Hepatocyte (in vitro differentiated cells): ENCODE measurements at regions not wholly inside any gene's neighbourhood (a gene's known extent, or its start where the extent isn't known, plus 50 kb on each side); places are given as distances from the start of the nearest gene placed in this dataset.

Experiments used
- EZH2 ChIP-seq: fragments of 200-600 bp; sonication (generic); IDR thresholded peaks from 2 replicates; pipeline ENCODE4 v1.6.1; 2016; ENCODE audit warnings: antibody characterized with exemption, mild to moderate bottlenecking, borderline replicate concordance
- TF ChIP-seq, protein P1 (sequence below): fragments of 200-600 bp; sonication (generic); IDR thresholded peaks from 2 replicates; pipeline ENCODE4 v1.5.1; 2016; ENCODE audit warnings: antibody characterized with exemption, mild to moderate bottlenecking; ENCODE audit not compliant: poor library complexity

DNA sequence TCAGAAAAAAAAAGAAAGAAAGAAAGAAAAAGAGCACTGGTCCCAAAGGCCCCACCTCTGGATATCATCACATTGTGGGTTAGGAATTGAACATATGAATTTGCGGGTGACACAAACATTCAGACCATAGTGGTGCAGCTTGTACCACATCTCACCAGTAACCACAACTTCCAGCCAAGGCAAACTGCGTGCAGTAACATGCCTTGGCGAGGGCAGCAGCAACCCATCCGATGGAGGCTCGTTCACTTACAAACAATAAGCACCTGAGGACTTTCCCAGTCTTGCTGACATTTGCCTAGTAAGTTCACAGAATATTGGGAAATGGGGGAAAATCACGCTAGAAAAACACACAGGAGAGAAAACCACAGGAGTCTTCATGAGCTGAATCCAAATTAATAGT, 508.1 kb downstream of the ZNF608 start:
- TF ChIP-seq, protein P1, sequence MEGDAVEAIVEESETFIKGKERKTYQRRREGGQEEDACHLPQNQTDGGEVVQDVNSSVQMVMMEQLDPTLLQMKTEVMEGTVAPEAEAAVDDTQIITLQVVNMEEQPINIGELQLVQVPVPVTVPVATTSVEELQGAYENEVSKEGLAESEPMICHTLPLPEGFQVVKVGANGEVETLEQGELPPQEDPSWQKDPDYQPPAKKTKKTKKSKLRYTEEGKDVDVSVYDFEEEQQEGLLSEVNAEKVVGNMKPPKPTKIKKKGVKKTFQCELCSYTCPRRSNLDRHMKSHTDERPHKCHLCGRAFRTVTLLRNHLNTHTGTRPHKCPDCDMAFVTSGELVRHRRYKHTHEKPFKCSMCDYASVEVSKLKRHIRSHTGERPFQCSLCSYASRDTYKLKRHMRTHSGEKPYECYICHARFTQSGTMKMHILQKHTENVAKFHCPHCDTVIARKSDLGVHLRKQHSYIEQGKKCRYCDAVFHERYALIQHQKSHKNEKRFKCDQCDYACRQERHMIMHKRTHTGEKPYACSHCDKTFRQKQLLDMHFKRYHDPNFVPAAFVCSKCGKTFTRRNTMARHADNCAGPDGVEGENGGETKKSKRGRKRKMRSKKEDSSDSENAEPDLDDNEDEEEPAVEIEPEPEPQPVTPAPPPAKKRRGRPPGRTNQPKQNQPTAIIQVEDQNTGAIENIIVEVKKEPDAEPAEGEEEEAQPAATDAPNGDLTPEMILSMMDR: no peak
- TF ChIP-seq EZH2: no peak
